DMS79 (cell line): ENCODE measurements at regions not wholly inside any gene's neighbourhood (a gene's known extent, or its start where the extent isn't known, plus 50 kb on each side); places are given as distances from the start of the nearest gene placed in this dataset.

Experiments used
- DNase-seq: peaks from one replicate; lab custom pipeline; 2025; lab: John Stamatoyannopoulos, UW

- DNase-seq = no peak
These were observed 478.1 kb upstream of the NRP1 start for GRCh38 chr10:33812586-33812985.

GRCh38 chr10:33810986-33811385 is 476.5 kb upstream of the NRP1 start:
- DNase-seq = no peak

- no peak for DNase-seq
These were observed 475.3 kb upstream of the NRP1 start for GRCh38 chr10:33809732-33810131.

GRCh38 chr10:33808475-33808874 is 474.0 kb upstream of the NRP1 start:
- no peak for DNase-seq

- no peak for DNase-seq
These were observed 473.3 kb upstream of the NRP1 start for GRCh38 chr10:33807531-33808359.

- no peak for DNase-seq
These were observed 471.4 kb upstream of the NRP1 start for GRCh38 chr10:33805831-33806230.

GRCh38 chr10:33804584-33804983 is 470.1 kb upstream of the NRP1 start:
- no peak for DNase-seq

- DNase-seq = no peak
These were observed 468.8 kb upstream of the NRP1 start for GRCh38 chr10:33803248-33803647.

- DNase-seq = no peak
These were observed 468.1 kb upstream of the NRP1 start for GRCh38 chr10:33802566-33802965.

GRCh38 chr10:33801705-33802104 is 467.2 kb upstream of the NRP1 start:
- DNase-seq = no peak

GRCh38 chr10:33800986-33801385 is 466.5 kb upstream of the NRP1 start:
- DNase-seq = no peak

- DNase-seq = no peak
These were observed 466.1 kb upstream of the NRP1 start for GRCh38 chr10:33800545-33800944.

GRCh38 chr10:33799944-33800323 is 465.5 kb upstream of the NRP1 start:
- DNase-seq = no peak

GRCh38 chr10:33799281-33799943 is 464.9 kb upstream of the NRP1 start:
- DNase-seq = no peak

- no peak for DNase-seq
These were observed 464.3 kb upstream of the NRP1 start for GRCh38 chr10:33798754-33799153.

GRCh38 chr10:33796680-33797079 is 462.2 kb upstream of the NRP1 start:
- no peak for DNase-seq

- no peak for DNase-seq
These were observed 461.1 kb upstream of the NRP1 start for GRCh38 chr10:33795529-33795928.

- DNase-seq = no peak
These were observed 460.0 kb upstream of the NRP1 start for GRCh38 chr10:33794460-33794859.

- DNase-seq = no peak
These were observed 459.3 kb upstream of the NRP1 start for GRCh38 chr10:33793793-33794192.

- no peak for DNase-seq
These were observed 456.8 kb upstream of the NRP1 start for GRCh38 chr10:33791272-33791660.

GRCh38 chr10:33790521-33791271 is 456.2 kb upstream of the NRP1 start:
- no peak for DNase-seq

- DNase-seq = no peak
These were observed 449.1 kb upstream of the NRP1 start for GRCh38 chr10:33783557-33783956.

GRCh38 chr10:33783078-33783477 is 448.6 kb upstream of the NRP1 start:
- DNase-seq = no peak
